GM12891 (cell line): ENCODE measurements at regions not wholly inside any gene's neighbourhood (a gene's known extent, or its start where the extent isn't known, plus 50 kb on each side); places are given as distances from the start of the nearest gene placed in this dataset.
"Not testable (repeated sequence)": the region's sequence is repeated elsewhere in the genome, so short reads cannot be mapped to it uniquely, and the experiment has no call there.

Experiments used
- DNase-seq: peaks from one replicate; pipeline ENCODE4 v3.0.0; 2011; ENCODE audit warnings: low spot score; ENCODE audit not compliant: insufficient read length
- FAIRE-seq: peaks from 2 replicates; lab custom pipeline; 2011; peaks lifted over from hg19 to GRCh38; lab: Jason Lieb, UNC
- PAX5 ChIP-seq: IDR thresholded peaks from 2 replicates; pipeline ENCODE4 v1.6.1; 2011; ENCODE audit warnings: low read length, moderate library complexity, mild to moderate bottlenecking; ENCODE audit not compliant: insufficient read depth, severe bottlenecking
- POLR2A ChIP-seq: IDR thresholded peaks from 2 replicates; pipeline ENCODE4 v1.6.1; 2011; ENCODE audit warnings: low read depth, low read length, control low read depth
- POLR2AphosphoS5 ChIP-seq: IDR thresholded peaks from 2 replicates; pipeline ENCODE4 v1.6.1; 2011; ENCODE audit warnings: low read depth, low read length, control low read depth
- POU2F2 ChIP-seq: IDR thresholded peaks from 2 replicates; pipeline ENCODE4 v1.6.1; 2011; ENCODE audit warnings: low read depth, mild to moderate bottlenecking, control low read depth, low read length, moderate library complexity
- SPI1 ChIP-seq: IDR thresholded peaks from 2 replicates; pipeline ENCODE4 v1.6.1; 2011; ENCODE audit warnings: low read depth, low read length, control low read depth
- TAF1 ChIP-seq: IDR thresholded peaks from 2 replicates; pipeline ENCODE4 v1.6.1; 2011; ENCODE audit warnings: low read depth, low read length, control low read depth

GRCh38 chr6:86487660-86488221 is 449.6 kb upstream of the HTR1E start:
- no peak for DNase-seq
- no peak for TF ChIP-seq PAX5
- no peak for TF ChIP-seq POLR2A
- TF ChIP-seq POLR2AphosphoS5, result no peak
- TF ChIP-seq SPI1, result no peak
- TF ChIP-seq TAF1, result no peak
- TF ChIP-seq POU2F2, result no peak
- FAIRE-seq, result no peak

GRCh38 chr6:86478316-86478715 is 459.0 kb upstream of the HTR1E start:
- DNase-seq, FAIRE-seq: not testable (repeated sequence)

- no peak for FAIRE-seq
- DNase-seq, result no peak
- TF ChIP-seq POU2F2 (no peak), POLR2A (no peak)
These were observed 459.7 kb upstream of the HTR1E start for GRCh38 chr6:86477500-86478148.

- TF ChIP-seq PAX5, result no peak
- TF ChIP-seq POU2F2, result no peak
- no peak for TF ChIP-seq TAF1
- no peak for TF ChIP-seq SPI1
- no peak for TF ChIP-seq POLR2AphosphoS5
- TF ChIP-seq POLR2A, result no peak
- no peak for FAIRE-seq
These were observed 461.0 kb upstream of the HTR1E start for GRCh38 chr6:86476311-86476710.

GRCh38 chr6:86474081-86474480 is 463.2 kb upstream of the HTR1E start:
- FAIRE-seq (no peak), DNase-seq (no peak)
- TF ChIP-seq POU2F2, result no peak
- TF ChIP-seq SPI1, result no peak
- TF ChIP-seq PAX5, result no peak
- no peak for TF ChIP-seq POLR2A
- TF ChIP-seq POLR2AphosphoS5, result no peak

More at GRCh38 chr6:86476311-86476710, 461.0 kb upstream of the HTR1E start:
- no peak for DNase-seq

GRCh38 chr6:86471791-86472190 is 465.5 kb upstream of the HTR1E start:
- no peak for DNase-seq
- no peak for TF ChIP-seq POU2F2
- no peak for TF ChIP-seq SPI1
- TF ChIP-seq TAF1, result no peak
- TF ChIP-seq POLR2A, result no peak
- no peak for TF ChIP-seq PAX5
- no peak for TF ChIP-seq POLR2AphosphoS5
- FAIRE-seq, result no peak

- TF ChIP-seq POLR2A, result no peak
- FAIRE-seq, result no peak
- no peak for DNase-seq
These were observed 477.4 kb upstream of the HTR1E start for GRCh38 chr6:86459978-86460377.

- TF ChIP-seq POU2F2 (no peak), POLR2A (no peak), PAX5 (no peak), SPI1 (no peak), POLR2AphosphoS5 (no peak), TAF1 (no peak)
- FAIRE-seq, result no peak
- DNase-seq, result no peak
These were observed 480.5 kb upstream of the HTR1E start for GRCh38 chr6:86456821-86457220.

GRCh38 chr6:86453232-86453631 is 484.1 kb upstream of the HTR1E start:
- FAIRE-seq, result no peak
- no peak for DNase-seq
- TF ChIP-seq TAF1 (no peak), POLR2AphosphoS5 (no peak), POLR2A (no peak), SPI1 (no peak), POU2F2 (no peak), PAX5 (no peak)

- TF ChIP-seq POLR2AphosphoS5 (no peak), POLR2A (no peak), PAX5 (no peak), TAF1 (no peak), SPI1 (no peak), POU2F2 (no peak)
- FAIRE-seq (no peak), DNase-seq (no peak)
These were observed 488.9 kb upstream of the HTR1E start for GRCh38 chr6:86448398-86448797.
